H1 (cell line): ENCODE measurements at regions not wholly inside any gene's neighbourhood (a gene's known extent, or its start where the extent isn't known, plus 50 kb on each side); places are given as distances from the start of the nearest gene placed in this dataset.

Experiments
- CTCF ChIA-PET: fragments of 300-600 bp; sonication (Branson Sonifier 250); formaldehyde crosslinking; loops from one replicate; lab custom pipeline; 2021; ENCODE audit not compliant: partially characterized antibody; lab: Charles Lee
- POLR2A ChIA-PET: fragments of 300-600 bp; sonication (Branson Sonifier 250); formaldehyde crosslinking; loops from one replicate; lab custom pipeline; 2021; ENCODE audit warnings: inconsistent platforms; ENCODE audit not compliant: partially characterized antibody; lab: Charles Lee
- DNase-seq, 2 experiments: peaks; one replicate each; pipeline versions ENCODE4 v3.0.0 to v3.0.0-alpha.2; 2010 to 2022; ENCODE audit warnings: low spot score in 2 of 2, low read depth in 1 of 2, mixed read lengths in 1 of 2
- FAIRE-seq: peaks from 2 replicates; lab custom pipeline; 2011; peaks lifted over from hg19 to GRCh38; lab: Jason Lieb, UNC
- H2AFZ ChIP-seq: 2 replicates; pipeline ENCODE4 v1.8.1; 2012; ENCODE audit warnings: low read length, inconsistent platforms
- H2AK5ac ChIP-seq: 2 replicates; pipeline ENCODE4 v1.6.1; 2013; ENCODE audit warnings: low read depth, low read length
- H2BK120ac ChIP-seq: replicated peaks from 2 replicates; pipeline ENCODE3; 2013; ENCODE audit warnings: low read depth, low read length, inconsistent platforms
- H2BK12ac ChIP-seq: 2 replicates; pipeline ENCODE4 v1.6.1; 2013; ENCODE audit warnings: low read depth, low read length
- H2BK15ac ChIP-seq: 2 replicates; pipeline ENCODE4 v1.6.1; 2013; ENCODE audit warnings: low read length
- H2BK20ac ChIP-seq: 2 replicates; pipeline ENCODE4 v1.6.1; 2013; ENCODE audit warnings: low read length
- H2BK5ac ChIP-seq: 2 replicates; pipeline ENCODE4 v1.6.1; 2013; ENCODE audit warnings: low read depth, low read length
- H3K14ac ChIP-seq: 2 replicates; pipeline ENCODE4 v1.6.1; 2013; ENCODE audit warnings: inconsistent platforms; ENCODE audit not compliant: insufficient read length
- H3K18ac ChIP-seq: 2 replicates; pipeline ENCODE4 v1.6.1; 2013; ENCODE audit warnings: low read length; ENCODE audit errors: extremely low read depth
- H3K23ac ChIP-seq: 2 replicates; pipeline ENCODE4 v1.6.1; 2013; ENCODE audit warnings: inconsistent platforms; ENCODE audit not compliant: insufficient read length
- H3K23me2 ChIP-seq: 2 replicates; pipeline ENCODE4 v1.6.1; 2013; ENCODE audit warnings: low read depth, low read length
- H3K27ac ChIP-seq: 2 replicates; pipeline ENCODE4 v1.6.1; 2011; ENCODE audit warnings: low read depth, low read length, inconsistent platforms
- H3K27me3 ChIP-seq, 4 experiments: replicated peaks in 1 of 4; 1 replicate in 1 of 4; 2 replicates in 3 of 4; pipeline versions ENCODE4 v1.6.1 to v1.8.1; 2011 to 2013; ENCODE audit warnings: low read length in 3 of 4, mild to moderate bottlenecking in 3 of 4, inconsistent platforms in 2 of 4, mixed read lengths in 2 of 4, moderate library complexity in 1 of 4; ENCODE audit not compliant: control insufficient read depth in 3 of 4, insufficient read depth in 3 of 4; ENCODE audit errors: extremely low read depth in 1 of 4
- H3K36me3 ChIP-seq, 4 experiments: 2 replicates each; pipeline versions ENCODE4 v1.6.1 to v1.8.1; 2011 to 2013; ENCODE audit warnings: mild to moderate bottlenecking in 4 of 4, low read length in 3 of 4, moderate library complexity in 2 of 4, control low read depth in 1 of 4, inconsistent platforms in 1 of 4; ENCODE audit not compliant: insufficient read depth in 4 of 4, control insufficient read depth in 2 of 4
- H3K4ac ChIP-seq: replicated peaks from 2 replicates; pipeline ENCODE3; 2013; ENCODE audit warnings: low read length, low read depth, mixed read lengths, inconsistent platforms; ENCODE audit not compliant: insufficient read length
- H3K4me1 ChIP-seq, 4 experiments: replicated peaks in 1 of 4; 1 replicate in 1 of 4; 2 replicates in 3 of 4; pipeline versions ENCODE4 v1.6.1 to v1.8.1; 2011 to 2013; ENCODE audit warnings: low read length in 3 of 4, inconsistent platforms in 2 of 4, mixed read lengths in 1 of 4; ENCODE audit not compliant: insufficient read depth in 4 of 4, control insufficient read depth in 3 of 4
- H3K4me2 ChIP-seq, 2 experiments: 2 replicates each; pipeline versions ENCODE4 v1.6.1 to v1.8.1; 2011 to 2013; ENCODE audit warnings: low read depth in 2 of 2, low read length in 2 of 2, control low read depth in 1 of 2, inconsistent platforms in 1 of 2, mild to moderate bottlenecking in 1 of 2; ENCODE audit not compliant: insufficient read depth in 1 of 2
- H3K4me3 ChIP-seq, 4 experiments: fragments of 200-600, 300-600 bp in 1 of 4; sonication (generic), shearing (Covaris generic), sonication (Bioruptor Twin) in 1 of 4; 2 replicates each; pipeline versions ENCODE4 v1.5.1 to v1.8.1; 2011 to 2016; ENCODE audit warnings: low read length in 4 of 4, low read depth in 3 of 4, control low read depth in 2 of 4, inconsistent platforms in 2 of 4, mild to moderate bottlenecking in 2 of 4, mixed read lengths in 1 of 4, moderate library complexity in 1 of 4; ENCODE audit not compliant: insufficient read depth in 2 of 4; ENCODE audit errors: extremely low read depth in 1 of 4
- H3K56ac ChIP-seq: replicated peaks from 2 replicates; pipeline ENCODE3; 2013; ENCODE audit warnings: low read depth, mild to moderate bottlenecking, mixed read lengths, low read length, inconsistent platforms; ENCODE audit not compliant: insufficient read length
- H3K79me1 ChIP-seq: 2 replicates; pipeline ENCODE4 v1.6.1; 2013; ENCODE audit warnings: low read depth, low read length, control low read depth
- H3K79me2 ChIP-seq, 2 experiments: 2 replicates each; pipeline versions ENCODE4 v1.6.1 to v1.8.1; 2012 to 2013; ENCODE audit warnings: low read length in 2 of 2, mild to moderate bottlenecking in 2 of 2, inconsistent platforms in 1 of 2; ENCODE audit not compliant: insufficient read depth in 2 of 2, control insufficient read depth in 1 of 2
- H3K9ac ChIP-seq, 4 experiments: replicated peaks in 1 of 4; 1 replicate in 1 of 4; 2 replicates in 3 of 4; pipeline versions ENCODE4 v1.6.1 to v1.8.1; 2011 to 2013; ENCODE audit warnings: low read depth in 3 of 4, low read length in 3 of 4, control low read depth in 2 of 4, mild to moderate bottlenecking in 2 of 4, moderate library complexity in 2 of 4, inconsistent platforms in 1 of 4; ENCODE audit errors: extremely low read depth in 1 of 4
- H3K9me3 ChIP-seq, 2 experiments: 2 replicates each; pipeline versions ENCODE4 v1.6.1 to v1.8.1; 2012 to 2013; ENCODE audit warnings: mild to moderate bottlenecking in 2 of 2, moderate library complexity in 2 of 2, control low read depth in 1 of 2, inconsistent platforms in 1 of 2, low read depth in 1 of 2, low read length in 1 of 2, mixed read lengths in 1 of 2; ENCODE audit not compliant: insufficient read depth in 2 of 2
- H4K20me1 ChIP-seq, 2 experiments: replicated peaks in 1 of 2; 2 replicates each; pipeline versions ENCODE3 to v1.8.1; 2011 to 2013; ENCODE audit warnings: inconsistent platforms in 2 of 2, low read length in 2 of 2, mild to moderate bottlenecking in 1 of 2; ENCODE audit not compliant: insufficient read depth in 2 of 2, control insufficient read depth in 1 of 2
- H4K5ac ChIP-seq: 2 replicates; pipeline ENCODE4 v1.6.1; 2013; ENCODE audit warnings: low read length, low read depth, mixed read lengths, inconsistent platforms; ENCODE audit not compliant: insufficient read length
- H4K8ac ChIP-seq: 2 replicates; pipeline ENCODE4 v1.8.0; 2013; ENCODE audit warnings: mild to moderate bottlenecking, moderate library complexity, low read length, inconsistent platforms; ENCODE audit not compliant: insufficient read depth; ENCODE audit errors: extremely low read depth
- H4K91ac ChIP-seq: replicated peaks from 2 replicates; pipeline ENCODE3; 2013; ENCODE audit warnings: low read length, mixed read lengths, inconsistent platforms; ENCODE audit not compliant: insufficient read length
- ATF3 ChIP-seq: IDR thresholded peaks from 2 replicates; pipeline ENCODE4 v1.6.1; 2011; ENCODE audit warnings: low read depth, mild to moderate bottlenecking, low read length; ENCODE audit not compliant: insufficient read depth
- CBX8 ChIP-seq: fragments of 300-800, 300-1000 bp; sonication (generic); IDR thresholded peaks from 2 replicates; pipeline ENCODE4 v1.7.1; 2016; ENCODE audit warnings: low read depth, low read length, borderline replicate concordance
- GABPA ChIP-seq: IDR thresholded peaks from 2 replicates; pipeline ENCODE4 v1.6.1; 2011; ENCODE audit warnings: mild to moderate bottlenecking, low read length, moderate library complexity, borderline replicate concordance; ENCODE audit not compliant: insufficient read depth
- HDAC2 ChIP-seq, 2 experiments: fragments of 300-600 bp in 1 of 2; sonication (generic) in 1 of 2; IDR thresholded peaks; 2 replicates each; pipeline ENCODE4 v1.6.1; 2011 to 2012; ENCODE audit warnings: low read depth in 2 of 2, low read length in 2 of 2, mild to moderate bottlenecking in 2 of 2, moderate library complexity in 2 of 2, borderline replicate concordance in 1 of 2, inconsistent platforms in 1 of 2
- KDM4A ChIP-seq: IDR thresholded peaks from one replicate; pipeline ENCODE4 v1.7.1; 2012; ENCODE audit warnings: low read depth, mild to moderate bottlenecking, moderate library complexity, low read length, inconsistent platforms; ENCODE audit not compliant: severe bottlenecking
- MAX ChIP-seq: IDR thresholded peaks from 2 replicates; pipeline ENCODE4 v1.6.1; 2012; ENCODE audit warnings: inconsistent platforms
- PHF8 ChIP-seq: fragments of 200-600 bp; sonication (generic); conservative IDR thresholded peaks from 2 replicates; pipeline ENCODE4 v1.7.1; 2012; ENCODE audit warnings: low read depth, mild to moderate bottlenecking, inconsistent platforms, low read length, moderate library complexity
- RXRA ChIP-seq: IDR thresholded peaks from 2 replicates; pipeline ENCODE4 v1.6.1; 2011; ENCODE audit warnings: low read depth, mild to moderate bottlenecking, low read length, moderate library complexity; ENCODE audit not compliant: insufficient read depth
- SP2 ChIP-seq: IDR thresholded peaks from 2 replicates; pipeline ENCODE4 v1.6.1; 2012; ENCODE audit warnings: mild to moderate bottlenecking, low read length, inconsistent platforms
- TCF12 ChIP-seq: IDR thresholded peaks from 2 replicates; pipeline ENCODE4 v1.6.1; 2011; ENCODE audit warnings: low read depth, mild to moderate bottlenecking, low read length
- USF2 ChIP-seq: IDR thresholded peaks from 2 replicates; pipeline ENCODE4 v1.6.1; 2011; ENCODE audit warnings: low read length, improper control_type of control experiment
- WGBS, 2 experiments: shearing (Covaris generic) in 1 of 2; methylation state at CpG; one replicate each; pipeline versions ENCODE4 v1.1.6 to v1.1.7; 2013 to 2015; ENCODE audit warnings: low lambda C conversion rate in 2 of 2, mixed read lengths in 2 of 2, inconsistent platforms in 1 of 2, low coverage in 1 of 2, missing lambda C conversion rate in 1 of 2; ENCODE audit not compliant: insufficient replicate concordance in 2 of 2, insufficient coverage in 1 of 2, insufficient read length in 1 of 2; ENCODE audit errors: extremely low coverage in 1 of 2, missing lambda C conversion rate in 1 of 2; 5-methylcytosine and 5-hydroxymethylcytosine counted together

- Histone ChIP-seq H2BK120ac (no peak overlapping the region), H3K79me2 (no peaks in the 10 kb centered on the region), H4K5ac (no peak overlapping the region), H4K20me1 (no peaks in the 10 kb centered on the region), H2BK15ac (no peak overlapping the region), H3K23ac (no peak overlapping the region), H3K23me2 (no peaks in the 10 kb centered on the region; the same call in 1 of the 2 replicates), H3K18ac (no peak overlapping the region), H3K4me3 (no peak overlapping the region), H2AFZ (no peak overlapping the region), H3K4me2 (no peak overlapping the region), H2BK12ac (no peak overlapping the region), H4K91ac (no peak overlapping the region), H2BK5ac (no peak overlapping the region), H3K79me1 (no peaks in the 10 kb centered on the region), H3K27ac (no peak overlapping the region), H3K9ac (no peak overlapping the region), H3K14ac (no peak overlapping the region), H3K56ac (no peak overlapping the region), H4K8ac (no peak overlapping the region), H2BK20ac (no peak overlapping the region), H3K4me1 (no peaks in the 10 kb centered on the region), H3K36me3 (no peaks in the 10 kb centered on the region), H3K27me3 (no peaks in the 10 kb centered on the region), H2AK5ac (no peak overlapping the region), H3K4ac (no peak overlapping the region), H3K9me3 (peaks cover 24 to 61% of the 10 kb centered on the region in 2 experiments)
- DNase-seq = no peak
- ChIA-PET CTCF (no interaction called here), POLR2A (no interaction called here)
- WGBS, 2 experiments = 91% methylated on average over 2 of the region's 2 CpGs; no CpG with 5 or more reads in 1 of the 2 experiments
- no peak for FAIRE-seq
- TF ChIP-seq MAX (no peak), USF2 (no peak), KDM4A (no peak), HDAC2 (IDR thresholded peaks at IDR 0.05; ENCODE audit: borderline replicate concordance in 1 of 2, low read depth in 2 of 2, low read length in 2 of 2) (no peak), TCF12 (no peak), RXRA (no peak), PHF8 (no peak), SP2 (no peak), ATF3 (no peak), GABPA (no peak), CBX8 (no peak)
Measured at GRCh38 chr7:153532326-153532725, 519.9 kb upstream of the DPP6 start.
